ENCODE measurements at regions not wholly inside any gene's neighbourhood (a gene's known extent, or its start where the extent isn't known, plus 50 kb on each side); places are given as distances from the start of the nearest gene placed in this dataset.

DNA sequence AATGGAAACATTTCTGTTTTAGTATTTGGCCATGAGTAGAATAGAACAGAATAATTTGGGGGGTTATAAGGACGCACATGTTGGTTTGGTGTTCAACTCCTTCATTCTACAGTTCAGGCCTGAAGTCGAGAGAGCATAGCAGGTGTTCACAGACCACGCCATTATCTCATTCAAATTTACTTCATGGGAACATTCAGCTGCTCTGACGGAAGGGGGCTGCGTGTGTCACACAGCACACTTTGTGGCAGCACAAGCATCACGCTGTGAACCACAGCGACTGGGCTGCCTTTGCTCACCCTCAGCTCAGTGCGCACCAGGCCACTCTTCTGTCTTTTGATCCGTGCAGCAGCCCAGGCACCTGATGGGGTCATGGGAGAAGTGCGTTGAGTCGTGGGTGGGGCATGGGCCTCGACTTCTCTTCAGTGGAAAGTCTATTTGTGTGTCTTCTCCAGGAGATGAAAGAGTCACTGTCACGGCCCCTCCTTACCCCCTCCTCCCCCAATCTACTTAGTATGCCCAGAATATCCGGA, 348.6 kb upstream of the SALL3 start:
- H3K4me1 ChIP-seq (ENCODE audit: control insufficient read depth, extremely low read depth, insufficient read depth, low read length) = no peaks in the 10 kb centered on the region
- no peak overlapping the region for H3K4me2 ChIP-seq (ENCODE audit: control insufficient read depth, extremely low read depth, insufficient read depth, low read depth, low read length)
- no peak for DNase-seq (ENCODE audit: low read depth, low spot score)
- no peak overlapping the region for H2AFZ ChIP-seq (ENCODE audit: control insufficient read depth, low read length)
- no peaks in the 10 kb centered on the region for H3K79me2 ChIP-seq (ENCODE audit: control insufficient read depth, insufficient read depth, low read length)
- H3K36me3 ChIP-seq (ENCODE audit: control insufficient read depth in 2 of 2, extremely low read depth in 1 of 2, insufficient read depth in 2 of 2, low read length in 2 of 2) = no peaks in the 10 kb centered on the region
- FAIRE-seq = no peak
- no peak overlapping the region for H3K9ac ChIP-seq (ENCODE audit: control insufficient read depth, extremely low read depth, insufficient read depth, low read length)
- H3K9me1 ChIP-seq (ENCODE audit: control insufficient read depth, extremely low read depth, insufficient read depth, low read length) = no peaks in the 10 kb centered on the region
- dilution Hi-C loops (cut with MboI; ENCODE audit: extremely low pct_ligation_motif_present, low sequenced_read_pairs) = no loop called here
- H3K9me3 ChIP-seq (ENCODE audit: control insufficient read depth, low read depth, low read length) = peaks cover 29% of the 10 kb centered on the region
- no peak overlapping the region for H3K27ac ChIP-seq (ENCODE audit: control insufficient read depth, insufficient read depth, low read length)
- no peaks in the 10 kb centered on the region for H3K27me3 ChIP-seq (ENCODE audit: control insufficient read depth, extremely low read depth, insufficient read depth, low read length)
- H3K4me3 ChIP-seq (ENCODE audit: control insufficient read depth in 2 of 3, extremely low read depth in 1 of 3, insufficient read depth in 2 of 3, low read depth in 1 of 3, low read length in 3 of 3) = no peak overlapping the region
- TF ChIP-seq EZH2 (IDR thresholded peaks at IDR 0.05; ENCODE audit: low read length) = no peak
- TF ChIP-seq, protein P1, sequence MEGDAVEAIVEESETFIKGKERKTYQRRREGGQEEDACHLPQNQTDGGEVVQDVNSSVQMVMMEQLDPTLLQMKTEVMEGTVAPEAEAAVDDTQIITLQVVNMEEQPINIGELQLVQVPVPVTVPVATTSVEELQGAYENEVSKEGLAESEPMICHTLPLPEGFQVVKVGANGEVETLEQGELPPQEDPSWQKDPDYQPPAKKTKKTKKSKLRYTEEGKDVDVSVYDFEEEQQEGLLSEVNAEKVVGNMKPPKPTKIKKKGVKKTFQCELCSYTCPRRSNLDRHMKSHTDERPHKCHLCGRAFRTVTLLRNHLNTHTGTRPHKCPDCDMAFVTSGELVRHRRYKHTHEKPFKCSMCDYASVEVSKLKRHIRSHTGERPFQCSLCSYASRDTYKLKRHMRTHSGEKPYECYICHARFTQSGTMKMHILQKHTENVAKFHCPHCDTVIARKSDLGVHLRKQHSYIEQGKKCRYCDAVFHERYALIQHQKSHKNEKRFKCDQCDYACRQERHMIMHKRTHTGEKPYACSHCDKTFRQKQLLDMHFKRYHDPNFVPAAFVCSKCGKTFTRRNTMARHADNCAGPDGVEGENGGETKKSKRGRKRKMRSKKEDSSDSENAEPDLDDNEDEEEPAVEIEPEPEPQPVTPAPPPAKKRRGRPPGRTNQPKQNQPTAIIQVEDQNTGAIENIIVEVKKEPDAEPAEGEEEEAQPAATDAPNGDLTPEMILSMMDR (optimal IDR thresholded peaks at IDR 0.05 in 1 of 3, IDR thresholded peaks at IDR 0.05 in 1 of 3, conservative IDR thresholded peaks at IDR 0.05 in 1 of 3; ENCODE audit: extremely low read depth in 1 of 3, insufficient read depth in 2 of 3, low read length in 3 of 3) = no peak
- no peaks in the 10 kb centered on the region for H4K20me1 ChIP-seq (ENCODE audit: control insufficient read depth, extremely low read depth, insufficient read depth, low read length)

DNA sequence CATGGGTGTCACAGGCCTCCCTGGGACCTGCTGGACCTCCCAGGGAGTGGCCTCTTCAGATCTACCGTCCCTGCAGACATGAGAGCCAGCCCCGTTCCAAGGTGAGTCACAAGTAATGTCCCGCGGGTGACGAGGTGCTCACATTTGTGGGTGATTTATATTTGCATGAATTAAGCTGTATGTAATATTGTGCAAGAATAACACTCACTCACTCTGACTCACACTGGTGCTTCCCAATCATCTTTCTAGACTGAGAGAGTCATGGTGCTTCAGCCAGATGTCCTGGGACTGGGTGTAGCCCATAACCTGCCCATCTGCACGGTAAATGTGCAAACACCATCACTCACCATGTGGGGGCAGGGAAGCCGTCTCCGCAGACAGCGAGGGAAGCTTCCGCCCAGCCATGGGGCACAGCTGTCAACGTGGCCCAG, 347.5 kb upstream of the SALL3 start:
- no peaks in the 10 kb centered on the region for H3K36me3 ChIP-seq (ENCODE audit: control insufficient read depth in 2 of 2, extremely low read depth in 1 of 2, insufficient read depth in 2 of 2, low read length in 2 of 2)
- no peak for TF ChIP-seq EZH2 (IDR thresholded peaks at IDR 0.05; ENCODE audit: low read length)
- TF ChIP-seq, protein P1 (optimal IDR thresholded peaks at IDR 0.05 in 1 of 3, IDR thresholded peaks at IDR 0.05 in 1 of 3, conservative IDR thresholded peaks at IDR 0.05 in 1 of 3; ENCODE audit: extremely low read depth in 1 of 3, insufficient read depth in 2 of 3, low read length in 3 of 3) = no peak
- H3K27me3 ChIP-seq (ENCODE audit: control insufficient read depth, extremely low read depth, insufficient read depth, low read length) = no peaks in the 10 kb centered on the region

More for the DNA sequence above, 347.5 kb upstream of the SALL3 start:
- dilution Hi-C loops (cut with MboI; ENCODE audit: extremely low pct_ligation_motif_present, low sequenced_read_pairs) = no loop called here
- no peak overlapping the region for H3K9ac ChIP-seq (ENCODE audit: control insufficient read depth, extremely low read depth, insufficient read depth, low read length)
- DNase-seq (ENCODE audit: low read depth, low spot score) (no peak), FAIRE-seq (no peak)
- H3K4me3 ChIP-seq (ENCODE audit: control insufficient read depth in 2 of 3, extremely low read depth in 1 of 3, insufficient read depth in 2 of 3, low read depth in 1 of 3, low read length in 3 of 3) = no peak overlapping the region
- H3K9me1 ChIP-seq (ENCODE audit: control insufficient read depth, extremely low read depth, insufficient read depth, low read length) = no peaks in the 10 kb centered on the region
- no peaks in the 10 kb centered on the region for H4K20me1 ChIP-seq (ENCODE audit: control insufficient read depth, extremely low read depth, insufficient read depth, low read length)
- no peak overlapping the region for H3K27ac ChIP-seq (ENCODE audit: control insufficient read depth, insufficient read depth, low read length)
- no peaks in the 10 kb centered on the region for H3K79me2 ChIP-seq (ENCODE audit: control insufficient read depth, insufficient read depth, low read length)
- no peak overlapping the region for H3K4me2 ChIP-seq (ENCODE audit: control insufficient read depth, extremely low read depth, insufficient read depth, low read depth, low read length)
- H2AFZ ChIP-seq (ENCODE audit: control insufficient read depth, low read length) = no peak overlapping the region
- H3K9me3 ChIP-seq (ENCODE audit: control insufficient read depth, low read depth, low read length) = peaks cover 37% of the 10 kb centered on the region
- H3K4me1 ChIP-seq (ENCODE audit: control insufficient read depth, extremely low read depth, insufficient read depth, low read length) = no peaks in the 10 kb centered on the region

Data from keratinocyte (primary cell).